NOMO-1 treated with dmso at 0.1 percent for 144 hours (cell line): ENCODE measurements at regions not wholly inside any gene's neighbourhood (a gene's known extent, or its start where the extent isn't known, plus 50 kb on each side); places are given as distances from the start of the nearest gene placed in this dataset.

Experiments used
- DNase-seq: peaks from one replicate; lab custom pipeline; 2025; ENCODE audit not compliant: unreplicated experiment; lab: John Stamatoyannopoulos, UW

GRCh38 chr6:90406142-90406794 is 109.6 kb upstream of the BACH2 start:
- no peak for DNase-seq

DNA sequence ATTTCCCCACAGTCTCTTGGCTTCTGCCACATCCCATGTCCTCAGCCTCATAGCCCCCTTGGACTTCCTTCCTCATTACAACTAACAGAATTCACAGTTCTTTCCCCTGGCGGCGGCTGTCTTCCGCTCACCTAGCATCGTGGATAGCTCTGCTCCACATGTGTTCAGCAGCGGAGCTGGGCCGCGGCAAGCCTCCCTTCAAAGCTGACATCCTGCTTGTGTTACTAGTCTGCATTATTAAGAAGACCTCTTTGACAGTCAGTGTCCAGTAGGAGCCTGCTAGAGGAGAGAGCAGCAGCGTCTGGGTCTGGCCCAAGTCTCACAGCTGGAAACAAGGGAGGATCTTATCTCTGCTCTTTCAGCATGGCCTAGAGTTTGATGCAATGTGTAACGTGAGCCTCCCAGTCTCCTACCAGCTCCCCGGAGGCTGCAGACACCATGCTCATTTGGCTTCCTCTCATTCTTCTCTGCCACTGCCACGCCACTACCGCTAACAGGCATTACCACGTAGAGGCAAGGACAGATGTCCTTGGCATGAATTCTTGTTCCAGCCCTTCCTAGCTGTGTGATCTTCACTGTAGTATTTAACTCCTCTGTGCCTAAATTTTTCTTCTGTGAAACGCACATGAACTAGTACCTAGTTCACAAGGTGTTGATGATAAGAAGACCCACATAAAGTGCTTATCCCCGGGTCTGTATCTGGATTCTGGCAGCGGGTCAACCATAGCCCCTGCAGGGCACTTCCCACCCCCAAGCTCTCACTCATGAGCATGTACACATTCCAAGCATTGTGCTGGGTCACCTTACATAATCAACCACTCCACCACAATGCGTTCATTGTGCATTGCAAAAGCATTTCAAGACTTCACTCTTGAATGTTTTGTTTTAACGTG is 107.1 kb upstream of the BACH2 start:
- no peak for DNase-seq

DNA sequence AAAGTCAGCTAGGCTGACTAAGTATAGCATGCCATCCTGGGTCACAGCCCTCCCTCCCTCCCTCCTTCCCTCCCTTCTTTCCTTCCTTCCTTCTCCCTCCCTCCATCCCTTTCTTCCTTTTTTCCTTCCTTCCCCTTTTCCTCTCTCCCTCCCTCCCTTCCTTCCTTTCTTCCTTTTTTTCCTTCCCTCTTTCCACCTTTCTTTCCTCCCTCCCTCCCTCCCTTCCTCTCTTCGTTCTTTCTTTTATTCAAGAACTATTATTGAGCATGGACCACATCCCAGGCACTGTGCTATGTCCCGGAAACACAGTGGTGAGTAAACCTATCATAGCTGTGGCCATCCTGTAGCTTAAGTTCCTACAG is 106.2 kb upstream of the BACH2 start:
- no peak for DNase-seq

GRCh38 chr6:90401933-90402830 is 105.5 kb upstream of the BACH2 start:
- no peak for DNase-seq

GRCh38 chr6:90399970-90400369 is 103.3 kb upstream of the BACH2 start:
- no peak for DNase-seq

- no peak for DNase-seq
Observed at GRCh38 chr6:90397929-90398674, 101.5 kb upstream of the BACH2 start.

DNA sequence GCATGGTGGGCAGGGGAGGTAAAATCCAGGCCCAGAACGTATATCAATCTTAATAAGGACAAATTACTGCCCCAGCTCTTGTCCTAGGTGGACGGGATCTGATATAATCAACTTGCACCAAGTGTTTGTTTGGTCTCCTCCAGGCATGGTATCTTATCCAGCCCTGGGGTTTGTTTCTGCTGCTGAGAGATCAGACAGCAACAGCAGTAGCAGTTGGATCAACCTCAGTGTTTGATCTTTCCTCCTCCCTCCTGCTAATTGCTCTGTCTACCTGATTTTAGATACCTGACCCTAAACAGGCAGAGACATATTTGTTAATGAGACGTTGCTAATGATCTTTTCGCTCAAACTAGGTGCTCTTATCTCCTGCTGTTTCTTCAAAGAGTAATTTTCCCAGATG is 100.4 kb upstream of the BACH2 start:
- no peak for DNase-seq

- DNase-seq, result peak; percentile 66
Observed at GRCh38 chr6:90393232-90393884, 96.7 kb upstream of the BACH2 start.

DNA sequence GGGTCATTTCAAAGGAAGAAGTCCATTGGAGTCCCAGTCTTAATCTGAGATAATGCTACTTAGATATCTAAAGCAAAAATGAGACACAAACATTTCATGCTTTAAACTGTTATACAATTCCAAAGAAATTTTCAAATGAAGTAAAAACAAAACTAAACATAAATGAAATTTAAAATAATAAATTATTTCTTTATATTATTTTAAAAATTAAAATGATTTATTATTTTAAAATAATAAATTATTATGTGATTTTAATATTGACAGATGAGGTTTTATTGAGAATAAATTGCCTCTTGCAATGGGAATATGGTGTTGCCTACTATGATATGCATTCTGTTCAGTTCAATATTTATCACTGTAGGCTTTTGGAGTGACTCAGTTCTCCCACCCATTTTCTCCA is 93.7 kb upstream of the BACH2 start:
- DNase-seq, result no peak

DNA sequence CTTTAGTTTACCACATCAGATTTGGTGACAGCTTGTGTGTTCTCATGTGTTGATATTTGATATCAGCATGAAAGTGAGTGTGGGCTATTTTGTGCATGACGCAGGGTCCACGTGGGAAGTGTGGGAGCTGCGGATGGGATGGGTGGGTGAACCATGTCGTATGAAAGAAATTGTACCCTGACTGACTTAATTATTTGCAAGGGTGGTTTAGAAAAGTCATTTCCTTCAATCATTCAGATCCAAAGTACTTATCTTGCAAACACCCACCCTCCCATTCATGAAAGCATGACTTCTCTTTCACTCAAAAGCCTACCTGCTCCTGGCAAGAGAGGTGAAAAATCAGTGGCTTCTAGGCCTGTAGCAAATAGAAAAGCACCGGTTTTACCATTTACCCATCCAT is 91.8 kb upstream of the BACH2 start:
- DNase-seq, result no peak

DNA sequence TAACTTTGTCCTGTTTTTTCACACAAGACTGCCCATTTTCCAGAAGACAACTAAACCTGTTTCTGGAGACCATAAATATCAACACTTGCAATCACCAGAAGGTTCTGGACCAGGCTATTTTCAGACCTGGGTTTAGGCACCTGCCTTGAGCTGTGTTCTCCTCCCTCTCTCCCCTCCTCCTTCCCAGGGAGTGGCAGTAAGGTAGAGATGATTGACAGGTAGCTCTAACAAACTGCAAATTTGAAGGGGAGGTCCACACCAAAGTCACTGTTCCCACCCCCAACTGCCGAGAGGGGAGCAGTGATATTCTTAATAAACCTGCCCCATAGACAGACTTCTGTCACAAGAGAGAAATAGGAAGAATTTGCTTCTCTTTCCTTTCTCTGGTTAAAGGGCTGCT is 91.2 kb upstream of the BACH2 start:
- DNase-seq, result no peak

GRCh38 chr6:90387383-90387775 is 90.7 kb upstream of the BACH2 start:
- no peak for DNase-seq

GRCh38 chr6:90386399-90387382 is 90.0 kb upstream of the BACH2 start:
- DNase-seq, result no peak

DNA sequence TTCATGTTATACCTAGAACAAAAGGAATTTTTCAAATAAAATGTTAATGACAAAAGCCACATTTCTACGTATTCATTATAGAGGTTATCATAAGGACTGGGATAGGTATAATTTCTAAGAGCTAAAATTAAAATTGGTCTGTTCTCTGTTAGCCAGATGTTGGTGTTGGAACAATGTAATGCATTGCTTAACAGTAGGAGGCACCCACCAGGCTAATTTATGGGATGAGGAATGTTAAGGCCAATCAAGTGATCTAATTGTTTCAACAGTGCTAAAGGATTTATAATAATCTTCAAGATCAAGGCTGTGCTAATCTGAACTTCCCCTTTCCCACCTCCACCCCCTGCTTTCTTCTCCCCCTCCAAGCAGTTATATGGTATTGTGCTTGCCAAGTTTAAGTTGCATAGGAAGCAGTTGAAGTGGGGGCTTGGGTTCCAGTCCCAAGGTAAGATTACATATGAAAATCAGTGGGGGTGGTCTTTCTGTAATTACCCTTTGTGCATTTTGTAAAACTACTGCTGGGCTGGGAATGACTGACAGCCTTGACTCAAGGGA is 89.2 kb upstream of the BACH2 start:
- DNase-seq, result peak; percentile 27

DNA sequence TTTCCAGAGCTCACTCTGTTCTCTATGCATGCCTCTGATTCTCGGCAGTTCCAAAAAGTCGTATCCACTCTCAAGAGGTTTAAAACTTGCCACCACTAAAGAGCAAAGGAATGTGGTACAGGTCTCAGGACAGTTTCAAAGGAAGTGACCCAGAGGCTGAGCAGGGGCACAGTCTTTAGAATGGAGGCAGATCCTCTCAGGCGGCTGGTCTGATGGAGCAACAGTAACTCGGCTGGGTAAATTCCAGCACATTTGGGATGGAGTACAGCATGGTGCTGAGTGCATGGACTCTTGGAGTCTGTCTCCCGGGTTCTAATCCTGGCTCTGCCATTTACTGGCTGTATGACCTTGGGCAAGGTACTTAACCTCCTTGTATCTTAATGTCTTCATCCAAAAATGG is 88.1 kb upstream of the BACH2 start:
- DNase-seq, result no peak

DNA sequence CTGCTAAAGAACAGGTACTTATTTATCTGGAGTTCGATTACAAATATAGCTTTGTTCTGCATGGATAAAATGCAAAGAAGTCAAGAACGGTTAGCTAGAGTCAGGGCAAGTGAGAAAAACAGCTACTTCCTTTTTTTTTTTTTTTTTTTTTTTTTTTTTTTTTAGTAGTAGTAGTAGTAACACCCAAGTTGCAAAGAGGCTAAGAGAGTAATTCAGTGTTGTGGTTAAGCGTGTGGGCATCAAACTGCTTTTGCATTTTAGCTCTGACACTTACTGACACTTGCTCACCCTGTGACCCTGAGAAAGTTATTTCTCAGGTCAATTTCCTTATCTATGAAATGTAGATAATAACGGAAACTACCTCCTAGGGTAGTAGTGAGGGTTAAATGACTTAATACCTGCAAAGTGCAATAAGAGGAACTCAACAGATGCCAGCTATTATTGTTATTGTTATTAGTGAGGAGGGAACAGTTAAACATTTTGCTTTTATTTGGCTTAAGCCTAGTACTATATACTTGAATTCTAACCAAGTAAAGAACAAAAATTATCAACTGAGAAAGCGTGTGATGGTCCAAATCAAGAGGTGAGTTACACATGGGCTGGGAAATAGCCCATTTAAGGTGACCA is 86.7 kb upstream of the BACH2 start:
- DNase-seq, result peak; percentile 62

GRCh38 chr6:90382760-90383159 is 86.1 kb upstream of the BACH2 start:
- no peak for DNase-seq

DNA sequence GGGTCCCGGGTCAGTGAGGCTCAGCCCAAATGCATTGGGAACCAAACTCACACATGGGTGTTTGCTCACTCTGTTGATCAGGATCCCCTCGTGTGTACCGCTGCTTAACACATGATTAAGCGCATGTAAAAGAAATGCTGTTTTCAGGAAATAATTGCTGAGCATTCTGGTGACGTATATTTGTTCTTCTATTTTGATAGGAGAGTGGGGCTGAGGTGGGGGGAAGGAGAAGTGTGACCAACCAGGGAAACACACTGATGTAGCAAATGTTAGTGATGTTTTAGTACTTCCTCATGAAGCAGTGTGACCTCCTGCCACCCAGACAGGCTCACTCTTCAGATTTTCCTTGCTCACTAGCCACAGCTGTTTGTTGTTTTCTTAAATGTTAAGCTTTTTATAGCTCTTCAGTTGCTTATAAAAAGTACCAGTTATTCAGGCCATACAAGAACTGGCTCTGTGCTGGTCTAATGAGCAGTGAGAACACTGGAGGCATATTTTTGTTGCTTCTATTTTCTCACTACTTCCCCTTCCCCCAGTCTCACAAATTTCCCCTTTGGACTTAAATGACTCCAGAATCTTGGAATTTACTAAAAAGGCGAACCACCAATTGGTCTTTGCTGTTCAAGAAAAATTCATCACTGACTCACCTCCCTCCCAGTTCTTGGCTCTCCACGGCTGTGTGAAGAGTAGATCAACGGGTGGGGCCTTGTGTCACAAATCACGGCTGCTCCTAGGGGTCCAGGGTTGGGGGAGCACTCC is 79.2 kb upstream of the BACH2 start:
- DNase-seq, result peak; percentile 50
